ENCODE measurements at regions not wholly inside any gene's neighbourhood (a gene's known extent, or its start where the extent isn't known, plus 50 kb on each side); places are given as distances from the start of the nearest gene placed in this dataset.

- intact Hi-C loops (cut with micrococcal nuclease) (no loop called here), dilution Hi-C loops (cut with MboI; ENCODE audit: extremely low pct_ligation_motif_present, low sequenced_read_pairs) (no loop called here)
- Histone ChIP-seq H3K36me3 (ENCODE audit: control insufficient read depth in 2 of 2, extremely low read depth in 1 of 2, insufficient read depth in 2 of 2, low read length in 2 of 2) (no peaks in the 10 kb centered on the region), H3K9ac (replicated peaks; ENCODE audit: extremely low read depth, insufficient read depth, low read length) (no peak overlapping the region), H4K20me1 (replicated peaks; ENCODE audit: control insufficient read depth, extremely low read depth, insufficient read depth, low read length) (no peaks in the 10 kb centered on the region), H3K9me3 (replicated peaks; ENCODE audit: control insufficient read depth, insufficient read depth, low read length) (no peaks in the 10 kb centered on the region), H3K4me2 (ENCODE audit: insufficient read depth, low read length) (no peak overlapping the region), H3K4me3 (replicated peaks in 1 of 3; ENCODE audit: insufficient read depth in 1 of 3, low read depth in 1 of 3, low read length in 3 of 3) (no peak overlapping the region), H3K79me2 (ENCODE audit: control insufficient read depth, insufficient read depth, low read length) (no peaks in the 10 kb centered on the region), H2AFZ (ENCODE audit: low read depth, low read length) (no peak overlapping the region), H3K4me1 (ENCODE audit: control insufficient read depth, extremely low read depth, insufficient read depth, low read length) (no peaks in the 10 kb centered on the region), H3K27me3 (ENCODE audit: control insufficient read depth in 2 of 2, insufficient read depth in 2 of 2, low read length in 2 of 2) (no peaks in the 10 kb centered on the region), H3K9me1 (replicated peaks; ENCODE audit: control insufficient read depth, extremely low read depth, insufficient read depth, low read length) (no peaks in the 10 kb centered on the region), H3K27ac (ENCODE audit: insufficient read depth, low read depth, low read length) (no peak overlapping the region)
- DNase-seq (ENCODE audit: low read depth, low spot score): no peak
- no TSS peak for BruUV-seq (replicated peaks)
- POLR2A ChIA-PET: no interaction called here
- TF ChIP-seq MAX (IDR thresholded peaks at IDR 0.05; ENCODE audit: insufficient read depth, insufficient read length) (no peak), EZH2 (IDR thresholded peaks at IDR 0.05; ENCODE audit: borderline replicate concordance, low read depth, low read length, severe bottlenecking) (no peak), GATA2 (IDR thresholded peaks at IDR 0.05; ENCODE audit: insufficient read depth, insufficient read length, low read depth, low read length) (no peak), MYC (IDR thresholded peaks at IDR 0.05; ENCODE audit: low read depth, low read length) (no peak), POLR2AphosphoS5 (IDR thresholded peaks at IDR 0.05; ENCODE audit: insufficient read depth, low read depth, low read length) (no peak), POLR2A (IDR thresholded peaks at IDR 0.05; ENCODE audit: low read depth, low read length) (no peak), FOS (IDR thresholded peaks at IDR 0.05; ENCODE audit: borderline replicate concordance, insufficient read depth, low read length) (no peak), JUN (IDR thresholded peaks at IDR 0.05; ENCODE audit: borderline replicate concordance, insufficient read depth, insufficient read length, low read depth) (no peak)
- TF ChIP-seq, protein P1, sequence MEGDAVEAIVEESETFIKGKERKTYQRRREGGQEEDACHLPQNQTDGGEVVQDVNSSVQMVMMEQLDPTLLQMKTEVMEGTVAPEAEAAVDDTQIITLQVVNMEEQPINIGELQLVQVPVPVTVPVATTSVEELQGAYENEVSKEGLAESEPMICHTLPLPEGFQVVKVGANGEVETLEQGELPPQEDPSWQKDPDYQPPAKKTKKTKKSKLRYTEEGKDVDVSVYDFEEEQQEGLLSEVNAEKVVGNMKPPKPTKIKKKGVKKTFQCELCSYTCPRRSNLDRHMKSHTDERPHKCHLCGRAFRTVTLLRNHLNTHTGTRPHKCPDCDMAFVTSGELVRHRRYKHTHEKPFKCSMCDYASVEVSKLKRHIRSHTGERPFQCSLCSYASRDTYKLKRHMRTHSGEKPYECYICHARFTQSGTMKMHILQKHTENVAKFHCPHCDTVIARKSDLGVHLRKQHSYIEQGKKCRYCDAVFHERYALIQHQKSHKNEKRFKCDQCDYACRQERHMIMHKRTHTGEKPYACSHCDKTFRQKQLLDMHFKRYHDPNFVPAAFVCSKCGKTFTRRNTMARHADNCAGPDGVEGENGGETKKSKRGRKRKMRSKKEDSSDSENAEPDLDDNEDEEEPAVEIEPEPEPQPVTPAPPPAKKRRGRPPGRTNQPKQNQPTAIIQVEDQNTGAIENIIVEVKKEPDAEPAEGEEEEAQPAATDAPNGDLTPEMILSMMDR (IDR thresholded peaks at IDR 0.05; ENCODE audit: extremely low read depth in 1 of 2, insufficient read depth in 1 of 2, low read depth in 1 of 2, low read length in 2 of 2): no peak
- CTCF ChIA-PET: no interaction called here
- no peak for FAIRE-seq
Observed at GRCh38 chrY:14340459-14341143, 183.7 kb upstream of the NLGN4Y start.

Data from endothelial cell of umbilical vein (primary cell).